IMR-90 (cell line): ENCODE measurements at regions not wholly inside any gene's neighbourhood (a gene's known extent, or its start where the extent isn't known, plus 50 kb on each side); places are given as distances from the start of the nearest gene placed in this dataset.

Experiments used
- ATAC-seq: fragments of 200-7000 bp; cut with Tn5 transposase; 2 replicates; pipeline ENCODE4 v1.9.1; 2020; ENCODE audit warnings: low read depth, mild to moderate bottlenecking, moderate library complexity
- BruUV-seq: library from RNA; stranded (reverse); fragments of 400-500 nt; replicated peaks from 2 replicates; lab custom pipeline; 2021; lab: Mats Ljungman, UMichigan
- CTCF ChIA-PET: fragments of 300-600 bp; formaldehyde crosslinking; extraction: SDS; loops from one replicate; lab custom pipeline; 2021; ENCODE audit warnings: antibody characterized with exemption; lab: Yijun Ruan, JAX
- POLR2A ChIA-PET: fragments of 300-600 bp; sonication (Branson Sonifier 250); formaldehyde crosslinking; loops from one replicate; lab custom pipeline; 2022; ENCODE audit warnings: antibody characterized with exemption; ENCODE audit not compliant: unreplicated experiment; lab: Charles Lee
- DNase-seq: peaks from one replicate; pipeline ENCODE4 v3.0.0; 2013
- H2AFZ ChIP-seq: replicated peaks from 2 replicates; pipeline ENCODE3; 2013; ENCODE audit warnings: low read length, mild to moderate bottlenecking; ENCODE audit not compliant: poor library complexity
- H2AK5ac ChIP-seq: 2 replicates; pipeline ENCODE4 v1.6.1; 2013; ENCODE audit warnings: low read depth, low read length, inconsistent platforms
- H2AK9ac ChIP-seq: replicated peaks from 2 replicates; pipeline ENCODE3; 2013; ENCODE audit warnings: mild to moderate bottlenecking, low read depth, low read length, moderate library complexity; ENCODE audit not compliant: poor library complexity
- H2BK120ac ChIP-seq: 2 replicates; pipeline ENCODE4 v1.6.1; 2013; ENCODE audit warnings: low read depth, low read length, inconsistent platforms
- H2BK15ac ChIP-seq: 3 replicates; pipeline ENCODE4 v1.6.1; 2013; ENCODE audit warnings: low read depth, low read length, inconsistent platforms
- H2BK20ac ChIP-seq: 2 replicates; pipeline ENCODE4 v1.6.1; 2013; ENCODE audit warnings: low read depth, mild to moderate bottlenecking, inconsistent platforms, low read length, moderate library complexity
- H2BK5ac ChIP-seq: 2 replicates; pipeline ENCODE4 v1.6.1; 2013; ENCODE audit warnings: mild to moderate bottlenecking, low read depth, low read length, inconsistent platforms; ENCODE audit not compliant: poor library complexity, severe bottlenecking
- H3K14ac ChIP-seq: replicated peaks from 2 replicates; pipeline ENCODE4 v1.6.1; 2013; ENCODE audit warnings: low read depth, low read length, inconsistent platforms
- H3K18ac ChIP-seq: 2 replicates; pipeline ENCODE4 v1.6.1; 2013; ENCODE audit warnings: low read depth, low read length, control low read depth
- H3K23ac ChIP-seq: 2 replicates; pipeline ENCODE4 v1.6.1; 2013; ENCODE audit warnings: low read depth, low read length, inconsistent platforms
- H3K27ac ChIP-seq: 2 replicates; pipeline ENCODE4 v1.5.1; 2013; ENCODE audit warnings: mild to moderate bottlenecking, control low read depth, low read length; ENCODE audit not compliant: insufficient read depth
- H3K27me3 ChIP-seq: 2 replicates; pipeline ENCODE4 v1.6.1; 2013; ENCODE audit warnings: low read length; ENCODE audit not compliant: control insufficient read depth, insufficient read depth
- H3K36me3 ChIP-seq: 2 replicates; pipeline ENCODE4 v1.6.1; 2013; ENCODE audit warnings: low read length, mixed read lengths; ENCODE audit not compliant: control insufficient read depth, insufficient read depth
- H3K4ac ChIP-seq: 2 replicates; pipeline ENCODE4 v1.6.1; 2013; ENCODE audit warnings: low read depth, low read length, inconsistent platforms
- H3K4me1 ChIP-seq: 2 replicates; pipeline ENCODE4 v1.6.1; 2013; ENCODE audit warnings: low read length, mixed read lengths; ENCODE audit not compliant: control insufficient read depth, insufficient read depth
- H3K4me2 ChIP-seq: 2 replicates; pipeline ENCODE4 v1.6.1; 2013; ENCODE audit warnings: low read depth, mild to moderate bottlenecking, control low read depth, low read length, moderate library complexity
- H3K4me3 ChIP-seq: 2 replicates; pipeline ENCODE4 v1.5.1; 2013; ENCODE audit warnings: low read depth, mild to moderate bottlenecking, control low read depth, low read length, moderate library complexity; ENCODE audit not compliant: insufficient read depth
- H3K56ac ChIP-seq: 2 replicates; pipeline ENCODE4 v1.6.1; 2013; ENCODE audit warnings: low read length, inconsistent platforms; ENCODE audit not compliant: insufficient read depth; ENCODE audit errors: extremely low read depth
- H3K79me1 ChIP-seq, 2 experiments: 2 replicates each; pipeline ENCODE4 v1.6.1; 2013; ENCODE audit warnings: low read length in 2 of 2, inconsistent platforms in 1 of 2, low read depth in 1 of 2
- H3K9ac ChIP-seq: 2 replicates; pipeline ENCODE4 v1.6.1; 2013; ENCODE audit warnings: low read depth, low read length, control low read depth
- H3K9me1 ChIP-seq: 2 replicates; pipeline ENCODE4 v1.6.1; 2013; ENCODE audit warnings: low read length, inconsistent platforms; ENCODE audit not compliant: insufficient read depth
- H3K9me3 ChIP-seq: 2 replicates; pipeline ENCODE4 v1.6.1; 2013; ENCODE audit warnings: low read length; ENCODE audit not compliant: control insufficient read depth, insufficient read depth
- H4K20me1 ChIP-seq: 2 replicates; pipeline ENCODE4 v1.6.1; 2013; ENCODE audit warnings: low read length, inconsistent platforms; ENCODE audit not compliant: insufficient read depth
- H4K5ac ChIP-seq: 2 replicates; pipeline ENCODE4 v1.6.1; 2013; ENCODE audit warnings: mild to moderate bottlenecking, low read depth, low read length, control low read depth
- H4K8ac ChIP-seq, 2 experiments: 2 replicates each; pipeline ENCODE4 v1.6.1; 2013; ENCODE audit warnings: low read depth in 2 of 2, low read length in 2 of 2, control low read depth in 1 of 2, inconsistent platforms in 1 of 2
- H4K91ac ChIP-seq: 2 replicates; pipeline ENCODE4 v1.6.1; 2013; ENCODE audit warnings: low read depth, low read length, inconsistent platforms; ENCODE audit not compliant: insufficient read depth
- BHLHE40 ChIP-seq: fragments of 150-350 bp; IDR thresholded peaks from 2 replicates; pipeline ENCODE4 v1.6.1; 2016; ENCODE audit warnings: mild to moderate bottlenecking, low read depth, low read length
- FOS ChIP-seq: fragments of 150-350 bp; IDR thresholded peaks from 2 replicates; pipeline ENCODE4 v1.6.1; 2016; ENCODE audit warnings: low read depth, low read length
- MAFK ChIP-seq: IDR thresholded peaks from 2 replicates; pipeline ENCODE4 v1.6.1; 2012; ENCODE audit warnings: low read depth, low read length, improper control_type of control experiment
- MXI1 ChIP-seq: IDR thresholded peaks from 2 replicates; pipeline ENCODE4 v1.6.1; 2012; ENCODE audit warnings: low read depth, mild to moderate bottlenecking, low read length, moderate library complexity, borderline replicate concordance
- RFX5 ChIP-seq: IDR thresholded peaks from 2 replicates; pipeline ENCODE4 v1.8.0; 2012; ENCODE audit warnings: low read depth, mild to moderate bottlenecking, low read length, moderate library complexity
- SMC3 ChIP-seq: fragments of 150-350 bp; IDR thresholded peaks from 2 replicates; pipeline ENCODE4 v1.6.1; 2016; ENCODE audit warnings: low read depth, mild to moderate bottlenecking, antibody characterized with exemption, low read length, moderate library complexity
- WGBS, 2 experiments: methylation state at CpG; one replicate each; pipeline versions ENCODE4 v1.1.5 to v1.1.7; 2013; ENCODE audit warnings: missing lambda C conversion rate in 2 of 2; ENCODE audit not compliant: insufficient read length in 1 of 2; ENCODE audit errors: extremely low coverage in 2 of 2; 5-methylcytosine and 5-hydroxymethylcytosine counted together
- dilution Hi-C: fragments of 300-500 bp; cut with HindIII; formaldehyde crosslinking; loops from one replicate; pipeline ENCODE4 v1.14.3; 2018; ENCODE audit warnings: low sequenced_read_pairs; ENCODE audit not compliant: unreplicated experiment
- in situ Hi-C: fragments of 300-500 bp; cut with MboI; formaldehyde crosslinking; loops from 3 replicates; pipeline ENCODE4 v1.14.3; 2019; ENCODE audit warnings: low sequenced_read_pairs, inconsistent platforms, mixed read lengths
- intact Hi-C: fragments of 100-400 bp; cut with micrococcal nuclease; formaldehyde crosslinking; loops from 2 replicates; pipeline ENCODE4 v1.10.0; 2022
- TF ChIP-seq, protein P1 (sequence below): conservative IDR thresholded peaks from 2 replicates; pipeline ENCODE4 v1.5.1; 2012; ENCODE audit warnings: mild to moderate bottlenecking, low read depth, low read length, improper control_type of control experiment
- TF ChIP-seq, protein P2 (sequence below): fragments of 150-350 bp; IDR thresholded peaks from 2 replicates; pipeline ENCODE4 v1.6.1; 2017; ENCODE audit warnings: mild to moderate bottlenecking, antibody characterized with exemption, low read length, low read depth

DNA sequence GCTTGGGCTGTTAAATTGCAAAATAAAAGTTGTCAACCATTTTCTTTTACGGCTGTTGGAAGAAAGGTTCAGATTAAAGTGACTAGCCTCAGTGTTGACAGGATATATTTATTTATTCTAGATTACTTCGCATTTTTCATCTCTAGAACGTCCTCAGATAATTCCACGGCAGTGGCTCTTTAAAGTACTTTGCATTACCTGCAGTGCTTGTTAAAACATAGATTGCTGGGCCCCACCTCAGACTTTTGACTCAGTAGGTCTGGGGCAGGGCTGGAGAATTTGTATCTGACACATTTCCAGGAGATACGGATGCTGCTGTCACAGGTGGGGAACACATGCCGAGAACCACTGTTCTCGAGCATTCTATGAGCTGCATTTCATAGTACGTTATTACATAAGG, 292.7 kb downstream of the EDEM1 start:
- Histone ChIP-seq H2BK120ac (no peak overlapping the region), H3K9ac (no peak overlapping the region), H3K79me1 (no peaks in the 10 kb centered on the region), H2AFZ (no peak overlapping the region), H4K8ac (no peak overlapping the region), H2AK5ac (no peak overlapping the region), H2BK5ac (no peak overlapping the region), H3K4me1 (no peaks in the 10 kb centered on the region), H3K36me3 (no peaks in the 10 kb centered on the region), H4K91ac (no peak overlapping the region), H3K4me2 (no peak overlapping the region), H3K9me3 (peaks cover 5% of the 10 kb centered on the region), H3K27me3 (no peaks in the 10 kb centered on the region), H3K18ac (no peak overlapping the region), H3K14ac (no peak overlapping the region), H2BK15ac (no peak overlapping the region), H4K20me1 (no peaks in the 10 kb centered on the region), H3K4ac (no peak overlapping the region), H3K9me1 (no peaks in the 10 kb centered on the region), H3K23ac (no peak overlapping the region), H3K4me3 (no peak overlapping the region), H2AK9ac (no peak overlapping the region), H3K56ac (no peak overlapping the region), H4K5ac (no peak overlapping the region), H2BK20ac (no peak overlapping the region), H3K27ac (no peak overlapping the region)
- ChIA-PET POLR2A (no interaction called here), CTCF (no interaction called here)
- dilution Hi-C loops (no loop called here), in situ Hi-C loops (no loop called here), intact Hi-C loops (no loop called here)
- DNase-seq (no peak), ATAC-seq (no peak)
- TF ChIP-seq RFX5 (no peak), MXI1 (no peak), FOS (no peak), BHLHE40 (no peak), MAFK (no peak), SMC3 (no peak)
- TF ChIP-seq, protein P1, sequence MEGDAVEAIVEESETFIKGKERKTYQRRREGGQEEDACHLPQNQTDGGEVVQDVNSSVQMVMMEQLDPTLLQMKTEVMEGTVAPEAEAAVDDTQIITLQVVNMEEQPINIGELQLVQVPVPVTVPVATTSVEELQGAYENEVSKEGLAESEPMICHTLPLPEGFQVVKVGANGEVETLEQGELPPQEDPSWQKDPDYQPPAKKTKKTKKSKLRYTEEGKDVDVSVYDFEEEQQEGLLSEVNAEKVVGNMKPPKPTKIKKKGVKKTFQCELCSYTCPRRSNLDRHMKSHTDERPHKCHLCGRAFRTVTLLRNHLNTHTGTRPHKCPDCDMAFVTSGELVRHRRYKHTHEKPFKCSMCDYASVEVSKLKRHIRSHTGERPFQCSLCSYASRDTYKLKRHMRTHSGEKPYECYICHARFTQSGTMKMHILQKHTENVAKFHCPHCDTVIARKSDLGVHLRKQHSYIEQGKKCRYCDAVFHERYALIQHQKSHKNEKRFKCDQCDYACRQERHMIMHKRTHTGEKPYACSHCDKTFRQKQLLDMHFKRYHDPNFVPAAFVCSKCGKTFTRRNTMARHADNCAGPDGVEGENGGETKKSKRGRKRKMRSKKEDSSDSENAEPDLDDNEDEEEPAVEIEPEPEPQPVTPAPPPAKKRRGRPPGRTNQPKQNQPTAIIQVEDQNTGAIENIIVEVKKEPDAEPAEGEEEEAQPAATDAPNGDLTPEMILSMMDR = no peak
- TF ChIP-seq, protein P2, sequence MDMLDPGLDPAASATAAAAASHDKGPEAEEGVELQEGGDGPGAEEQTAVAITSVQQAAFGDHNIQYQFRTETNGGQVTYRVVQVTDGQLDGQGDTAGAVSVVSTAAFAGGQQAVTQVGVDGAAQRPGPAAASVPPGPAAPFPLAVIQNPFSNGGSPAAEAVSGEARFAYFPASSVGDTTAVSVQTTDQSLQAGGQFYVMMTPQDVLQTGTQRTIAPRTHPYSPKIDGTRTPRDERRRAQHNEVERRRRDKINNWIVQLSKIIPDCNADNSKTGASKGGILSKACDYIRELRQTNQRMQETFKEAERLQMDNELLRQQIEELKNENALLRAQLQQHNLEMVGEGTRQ = no peak
- no TSS peak for BruUV-seq
- WGBS, 2 experiments = 17% methylated on average over 1 of the region's 8 CpGs; no CpG with 5 or more reads in 1 of the 2 experiments
